Mucosa of gallbladder (tissue), 1 donor: ENCODE measurements at regions not wholly inside any gene's neighbourhood (a gene's known extent, or its start where the extent isn't known, plus 50 kb on each side); places are given as distances from the start of the nearest gene placed in this dataset.
"Not testable (repeated sequence)": the region's sequence is repeated elsewhere in the genome, so short reads cannot be mapped to it uniquely, and the experiment has no call there.

ENCODE experiments used
- DNase-seq: peaks from one replicate; pipeline ENCODE4 v3.0.0-alpha.2; 2020; ENCODE audit warnings: low spot score
- donor health status: DM: no; HTN: no; CAD: no.

DNA sequence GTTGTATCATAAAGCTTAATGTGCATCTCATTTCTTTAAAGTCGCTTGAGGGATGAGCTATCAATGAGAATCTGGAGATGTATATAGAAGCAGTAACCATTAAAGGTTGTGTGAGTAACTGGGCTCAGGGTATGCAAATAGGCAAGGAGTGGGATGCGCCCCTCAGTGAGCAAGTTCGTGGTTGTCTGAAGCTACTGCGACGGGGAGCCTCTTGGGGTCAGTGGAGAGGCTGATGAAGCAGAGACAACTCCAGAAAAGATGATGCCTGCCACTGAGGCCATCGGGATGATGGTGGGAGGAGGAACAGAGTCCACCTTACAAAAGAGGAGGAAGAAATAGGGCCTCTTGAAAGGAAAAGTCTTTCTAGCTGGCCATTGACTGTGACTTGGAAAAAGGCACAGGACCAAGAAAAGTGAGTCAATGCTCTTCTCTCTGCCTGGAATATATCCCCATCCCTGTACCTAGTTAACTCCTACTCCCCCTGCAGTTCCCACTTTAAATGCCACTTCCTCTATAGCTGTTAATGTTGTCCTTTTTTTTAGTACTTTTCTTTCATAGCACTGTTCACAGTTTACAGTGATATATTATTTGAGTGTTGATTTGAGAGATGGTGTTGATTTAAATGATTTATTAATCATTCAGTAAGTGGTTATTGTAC is 51.4 kb upstream of the LSM6 start:
- DNase-seq = no peak

- no peak for DNase-seq
These were observed 52.3 kb upstream of the LSM6 start for GRCh38 chr4:146123231-146123630.

GRCh38 chr4:146122398-146122797 is 53.1 kb upstream of the LSM6 start:
- no peak for DNase-seq

GRCh38 chr4:146121757-146122156 is 53.8 kb upstream of the LSM6 start:
- no peak for DNase-seq

DNA sequence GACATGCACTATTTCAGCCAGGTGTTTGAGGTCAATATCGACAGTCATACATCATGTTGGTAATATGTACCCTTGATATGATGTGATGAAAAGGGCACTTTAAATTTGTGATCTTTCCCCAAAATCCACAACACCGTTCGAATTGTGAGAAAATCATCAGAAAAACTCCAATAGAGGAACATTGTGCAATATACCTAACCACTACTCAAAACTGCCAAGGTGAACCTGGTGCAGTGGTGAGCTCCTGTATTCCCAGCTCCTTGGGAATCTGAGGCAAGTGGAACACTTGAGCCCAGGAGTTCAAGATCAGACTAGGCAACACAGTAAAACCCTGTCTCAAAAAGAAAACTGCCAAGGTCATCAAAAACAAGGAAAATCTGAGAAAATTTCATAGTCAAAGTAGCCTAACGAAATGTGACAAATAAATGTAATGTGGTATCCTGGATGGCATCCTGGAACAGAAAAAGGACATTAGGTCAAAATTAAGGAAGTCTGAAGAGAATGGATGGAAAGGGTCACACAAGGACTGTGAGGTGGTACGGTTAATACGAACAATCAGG is 55.6 kb upstream of the LSM6 start:
- DNase-seq = no peak

- no peak for DNase-seq
These were observed 61.5 kb upstream of the LSM6 start for GRCh38 chr4:146114066-146114465.

DNA sequence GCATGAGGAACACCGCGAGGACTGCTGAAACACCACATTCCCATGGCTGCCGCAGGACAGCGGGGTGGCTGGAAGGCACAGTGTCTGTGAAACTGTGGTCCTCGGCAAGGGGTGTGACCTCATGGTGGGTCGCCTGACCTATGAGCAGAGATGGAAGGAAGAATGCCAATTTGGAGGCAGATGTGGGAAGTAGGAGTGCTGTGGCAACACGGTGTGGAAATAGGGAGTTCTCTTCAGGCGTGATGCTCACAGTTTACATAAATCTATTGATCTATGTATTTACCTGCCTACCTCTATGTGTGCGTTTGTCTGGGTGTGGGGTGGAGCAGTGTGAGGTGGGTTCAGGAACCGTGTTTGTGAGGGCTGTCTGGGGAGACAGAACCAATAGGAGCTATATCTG is 62.3 kb upstream of the LSM6 start:
- DNase-seq = no peak

GRCh38 chr4:146112389-146112788 is 63.1 kb upstream of the LSM6 start:
- DNase-seq = no peak

DNA sequence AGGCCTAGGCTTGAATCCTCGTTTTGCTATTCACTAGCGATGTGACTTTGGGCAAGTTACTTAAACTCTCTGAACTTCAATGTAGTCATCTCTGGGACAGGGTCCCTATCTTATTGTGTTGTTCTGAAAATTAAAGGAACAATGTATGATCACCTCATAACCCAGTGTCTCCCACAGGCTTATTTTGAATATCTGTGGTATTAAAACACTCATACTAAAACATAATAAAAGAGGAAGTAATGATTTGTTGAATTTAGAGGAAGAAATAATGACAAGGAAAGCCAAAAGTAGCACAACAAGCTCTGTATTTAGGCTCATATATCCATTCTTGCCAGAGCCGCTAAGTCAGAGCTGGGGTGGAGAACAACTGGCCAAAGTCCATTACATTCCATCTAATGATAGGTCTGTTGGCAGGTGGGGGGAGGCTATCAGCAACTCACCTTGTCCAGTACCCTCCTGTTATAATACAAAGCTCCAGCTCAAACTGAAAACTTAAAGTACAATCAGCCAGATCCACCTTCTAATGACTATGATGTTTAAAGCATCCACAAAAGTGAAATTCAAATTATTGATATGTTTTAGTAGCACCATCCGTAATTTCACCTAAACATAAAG is 64.5 kb upstream of the LSM6 start:
- DNase-seq = peak; percentile 58

DNA sequence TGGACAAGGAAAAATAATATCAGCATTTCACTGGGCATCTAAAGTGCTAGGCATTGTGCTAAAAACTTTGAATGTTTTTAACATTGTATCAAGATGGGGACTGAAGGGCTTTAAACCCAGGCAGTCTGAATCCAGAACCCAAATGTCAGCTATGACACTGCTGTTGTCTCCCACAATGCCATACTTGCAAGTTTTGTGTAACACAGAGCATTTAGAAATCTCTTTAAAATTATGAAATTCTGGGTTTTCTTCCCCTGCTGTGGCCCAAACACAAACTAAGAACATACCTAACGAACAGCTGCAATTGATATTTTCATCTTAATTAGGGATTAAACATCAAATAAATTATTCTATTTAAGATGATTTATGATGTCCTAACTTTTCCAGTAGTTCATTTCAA is 66.8 kb upstream of the LSM6 start:
- no peak for DNase-seq

DNA sequence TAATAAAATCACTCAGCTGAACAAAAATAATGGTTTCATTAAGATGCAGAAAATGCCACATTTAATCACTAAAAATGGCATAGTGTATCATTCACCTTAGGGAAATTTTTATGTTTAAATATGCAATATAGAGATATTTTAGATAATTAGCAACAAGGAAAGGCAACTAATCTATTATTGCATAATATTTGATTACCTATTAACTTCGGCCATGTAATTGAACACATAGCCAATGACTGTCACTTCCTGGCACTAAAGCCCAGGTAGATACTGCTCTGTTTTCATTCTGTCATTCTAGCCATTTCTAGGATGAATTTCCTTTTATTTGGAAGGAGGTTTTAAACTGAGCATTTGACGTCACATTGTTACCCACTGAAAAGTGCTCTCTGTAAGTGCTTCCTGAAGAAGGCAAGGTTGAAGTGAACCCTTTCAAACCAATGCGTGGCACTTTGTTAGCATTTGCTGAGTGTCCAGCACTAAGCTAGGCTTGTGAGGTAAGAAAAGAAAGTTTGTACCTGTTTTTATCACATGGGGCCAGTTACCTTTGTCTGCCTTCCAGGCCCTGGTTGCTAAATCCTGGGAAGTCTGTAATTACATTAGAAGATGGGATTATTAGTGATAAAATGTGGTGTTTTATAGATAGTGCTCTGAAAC is 67.8 kb upstream of the LSM6 start:
- no peak for DNase-seq

DNA sequence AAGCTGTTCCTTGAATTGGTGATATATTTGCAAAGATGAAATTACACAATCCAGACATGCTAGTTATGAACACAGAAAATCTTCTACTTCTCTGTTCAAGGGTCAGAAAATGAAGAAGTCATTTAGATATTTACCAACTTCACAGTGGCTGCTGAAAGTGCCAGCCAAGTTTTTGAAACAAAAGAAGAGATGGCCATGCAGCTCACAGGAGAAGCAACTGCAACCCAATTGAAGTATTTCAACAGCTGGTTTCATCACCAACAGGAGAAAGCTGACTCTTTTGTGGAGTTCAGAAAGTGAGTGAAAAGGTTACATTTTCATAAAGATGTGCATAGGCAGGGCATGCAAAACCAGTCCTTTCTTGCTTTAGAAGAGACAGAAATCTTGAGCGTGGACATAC is 70.1 kb upstream of the LSM6 start:
- DNase-seq = no peak

- DNase-seq = no peak
These were observed 71.0 kb upstream of the LSM6 start for GRCh38 chr4:146104541-146104940.

- not testable (repeated sequence) for DNase-seq
These were observed 71.5 kb upstream of the LSM6 start for GRCh38 chr4:146104052-146104451.

- no peak for DNase-seq
These were observed 75.9 kb upstream of the LSM6 start for GRCh38 chr4:146099585-146099984.

- DNase-seq = no peak
These were observed 76.5 kb upstream of the LSM6 start for GRCh38 chr4:146098978-146099377.

GRCh38 chr4:146098397-146098796 is 77.1 kb upstream of the LSM6 start:
- no peak for DNase-seq

DNA sequence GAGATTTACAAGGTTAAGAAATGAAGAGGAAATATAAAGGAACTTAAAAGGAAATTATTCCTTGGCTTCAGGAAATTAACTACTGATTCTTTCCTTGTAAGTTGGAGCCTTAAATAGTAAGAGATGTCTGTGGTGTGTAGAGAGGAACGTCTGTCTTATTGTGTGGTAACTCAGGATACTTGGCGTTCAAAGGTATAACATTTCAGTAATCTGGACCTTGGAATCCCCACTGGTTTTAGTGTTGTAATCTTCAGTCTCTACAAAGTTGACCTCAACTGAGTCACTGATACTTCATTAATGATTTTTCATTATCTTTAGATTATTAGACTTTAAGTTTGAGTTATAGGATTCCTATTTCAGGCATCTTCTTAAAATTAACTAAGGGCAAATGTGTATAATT is 79.1 kb upstream of the LSM6 start:
- DNase-seq = no peak

DNA sequence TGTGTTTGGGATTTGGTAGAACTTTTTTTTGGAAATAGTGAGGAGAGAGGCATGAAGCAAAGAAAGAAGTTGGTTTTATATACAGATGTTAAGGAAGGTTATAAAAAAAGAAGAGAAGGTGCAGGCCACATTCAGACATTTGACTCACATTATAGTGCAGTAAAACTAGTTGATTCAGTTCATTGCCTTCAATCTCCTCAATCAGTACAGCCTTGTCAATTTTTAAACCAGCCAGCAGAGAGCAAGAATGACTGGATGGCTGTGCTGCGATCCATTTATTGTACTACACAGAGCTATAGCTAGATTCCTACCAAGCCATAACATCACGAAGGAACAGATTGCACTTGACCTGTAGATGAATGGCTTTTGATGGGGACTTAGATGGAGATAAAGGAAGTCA is 79.7 kb upstream of the LSM6 start:
- no peak for DNase-seq

GRCh38 chr4:146095091-146095690 is 80.3 kb upstream of the LSM6 start:
- DNase-seq = peak; percentile 53

GRCh38 chr4:146088690-146089089 is 86.8 kb upstream of the LSM6 start:
- no peak for DNase-seq

DNA sequence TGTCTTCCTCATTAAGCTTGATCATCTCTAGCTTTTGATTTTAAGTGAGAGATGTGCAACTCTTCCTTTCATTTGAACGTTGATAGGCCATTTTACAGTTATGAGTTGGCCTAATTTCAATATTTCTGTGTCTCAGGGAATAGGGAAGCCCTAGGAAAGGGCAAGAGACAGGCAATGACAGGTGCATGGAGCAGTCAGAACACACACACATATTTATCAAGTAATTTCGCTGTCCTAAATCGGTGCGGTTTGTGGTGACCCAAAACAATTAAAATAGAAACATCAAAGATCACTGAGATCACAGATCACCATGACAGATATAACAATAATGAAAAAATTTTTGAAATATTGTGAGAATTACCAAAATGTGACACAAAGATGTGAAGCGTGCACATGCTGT is 87.7 kb upstream of the LSM6 start:
- no peak for DNase-seq

GRCh38 chr4:146076081-146076480 is 99.4 kb upstream of the LSM6 start:
- DNase-seq = no peak
